GM12873 (cell line): ENCODE measurements at regions not wholly inside any gene's neighbourhood (a gene's known extent, or its start where the extent isn't known, plus 50 kb on each side); places are given as distances from the start of the nearest gene placed in this dataset.

Experiments
- CTCF ChIP-seq: IDR thresholded peaks from 2 replicates; pipeline ENCODE4 v1.5.1; 2012; ENCODE audit warnings: low read depth, mild to moderate bottlenecking, moderate library complexity, low read length, control low read depth; ENCODE audit not compliant: insufficient read depth; ENCODE audit errors: missing control alignments

- TF ChIP-seq CTCF, result no peak
These were observed 63.0 kb downstream of the HLX start for GRCh38 chr1:220942278-220942677.

- no peak for TF ChIP-seq CTCF
These were observed 64.2 kb downstream of the HLX start for GRCh38 chr1:220943319-220943996.

- TF ChIP-seq CTCF, result no peak
These were observed 71.3 kb downstream of the HLX start for GRCh38 chr1:220950576-220950975.

GRCh38 chr1:220952961-220953643 lies 73.9 kb downstream of the HLX start:
- no peak for TF ChIP-seq CTCF

GRCh38 chr1:220954321-220955075 lies 75.3 kb downstream of the HLX start:
- no peak for TF ChIP-seq CTCF

GRCh38 chr1:220955116-220955515 lies 75.9 kb downstream of the HLX start:
- TF ChIP-seq CTCF, result no peak
